ENCODE measurements at regions not wholly inside any gene's neighbourhood (a gene's known extent, or its start where the extent isn't known, plus 50 kb on each side); places are given as distances from the start of the nearest gene placed in this dataset.

- no peak for DNase-seq
Observed at GRCh38 chr4:1493540-1494287, 87.5 kb upstream of the NKX1-1 start.

- DNase-seq, result no peak
Observed at GRCh38 chr4:1492651-1493539, 86.7 kb upstream of the NKX1-1 start.

GRCh38 chr4:1492142-1492457 is 85.9 kb upstream of the NKX1-1 start:
- no peak for DNase-seq

GRCh38 chr4:1491328-1492141 is 85.3 kb upstream of the NKX1-1 start:
- DNase-seq, result no peak

GRCh38 chr4:1490654-1491327 is 84.5 kb upstream of the NKX1-1 start:
- DNase-seq, result no peak

- no peak for DNase-seq
Observed at GRCh38 chr4:1490011-1490653, 83.9 kb upstream of the NKX1-1 start.

GRCh38 chr4:1489639-1489995 is 83.4 kb upstream of the NKX1-1 start:
- no peak for DNase-seq

- DNase-seq, result no peak
Observed at GRCh38 chr4:1488831-1489638, 82.8 kb upstream of the NKX1-1 start.

GRCh38 chr4:1488357-1488756 is 82.1 kb upstream of the NKX1-1 start:
- DNase-seq, result no peak

GRCh38 chr4:1487761-1488160 is 81.5 kb upstream of the NKX1-1 start:
- no peak for DNase-seq

- no peak for DNase-seq
Observed at GRCh38 chr4:1487106-1487505, 80.9 kb upstream of the NKX1-1 start.

- DNase-seq, result no peak
Observed at GRCh38 chr4:1485280-1485679, 79.0 kb upstream of the NKX1-1 start.

GRCh38 chr4:1480720-1481119 is 74.5 kb upstream of the NKX1-1 start:
- DNase-seq, result no peak

GRCh38 chr4:1479454-1479853 is 73.2 kb upstream of the NKX1-1 start:
- DNase-seq, result no peak

GRCh38 chr4:1478766-1479355 is 72.6 kb upstream of the NKX1-1 start:
- no peak for DNase-seq

GRCh38 chr4:1477045-1477840 is 71.0 kb upstream of the NKX1-1 start:
- DNase-seq, result no peak

- no peak for DNase-seq
Observed at GRCh38 chr4:1476140-1476513, 69.9 kb upstream of the NKX1-1 start.

- no peak for DNase-seq
Observed at GRCh38 chr4:1475277-1476139, 69.3 kb upstream of the NKX1-1 start.
